ENCODE measurements at regions not wholly inside any gene's neighbourhood (a gene's known extent, or its start where the extent isn't known, plus 50 kb on each side); places are given as distances from the start of the nearest gene placed in this dataset.
A peak's percentile ranks its signal among the peaks of the same experiment; 100 is the strongest.

- no peak for TF ChIP-seq CTCF (IDR thresholded peaks at IDR 0.05; ENCODE audit: insufficient read depth in 1 of 2, low read depth in 1 of 2, low read length in 1 of 2, severe bottlenecking in 1 of 2, unreplicated experiment in 1 of 2)
- DNase-seq = no peak
- Mint-ChIP-seq H3K36me3 (ENCODE audit: insufficient read depth, unreplicated experiment) (no peaks in the 10 kb centered on the region), H3K27ac (ENCODE audit: unreplicated experiment) (no peak overlapping the region), H3K4me1 (ENCODE audit: low read depth, unreplicated experiment) (peaks cover 6% of the 10 kb centered on the region), H3K27me3 (ENCODE audit: insufficient read depth, unreplicated experiment) (no peaks in the 10 kb centered on the region), H3K9me3 (ENCODE audit: unreplicated experiment) (no peaks in the 10 kb centered on the region), H3K4me3 (ENCODE audit: unreplicated experiment) (no peak overlapping the region)
- H3K9me3 ChIP-seq = no peaks in the 10 kb centered on the region
- ChIA-PET CTCF (no interaction called here), POLR2A (no interaction called here)
- no peak overlapping the region for H3K4me3 ChIP-seq (ENCODE audit: low read depth, low read length)
- BruUV-seq (replicated peaks) = no TSS peak
- H3K36me3 ChIP-seq (ENCODE audit: control insufficient read depth, insufficient read depth, low read length) = no peaks in the 10 kb centered on the region
- intact Hi-C loops (cut with micrococcal nuclease; ENCODE audit: unreplicated experiment) = no loop called here
- H3K4me1 ChIP-seq = peaks cover 15% of the 10 kb centered on the region
- no peaks in the 10 kb centered on the region for H3K27me3 ChIP-seq (replicated peaks; ENCODE audit: control insufficient read depth, insufficient read depth, low read length)
Observed at GRCh38 chr3:118626453-118626852, 408.2 kb downstream of the IGSF11 start.

- no peaks in the 10 kb centered on the region; the same call in 1 of the 2 replicates for H3K9me3 ChIP-seq
- BruUV-seq (replicated peaks) = no TSS peak
- Mint-ChIP-seq H3K4me3 (ENCODE audit: unreplicated experiment) (no peak overlapping the region), H3K27me3 (ENCODE audit: insufficient read depth, unreplicated experiment) (no peaks in the 10 kb centered on the region), H3K27ac (ENCODE audit: unreplicated experiment) (peak overlapping the region; percentile 42), H3K9me3 (ENCODE audit: unreplicated experiment) (no peaks in the 10 kb centered on the region), H3K36me3 (ENCODE audit: insufficient read depth, unreplicated experiment) (no peaks in the 10 kb centered on the region), H3K4me1 (ENCODE audit: low read depth, unreplicated experiment) (peaks cover 6% of the 10 kb centered on the region)
- TF ChIP-seq CTCF (IDR thresholded peaks at IDR 0.05; ENCODE audit: insufficient read depth in 1 of 2, low read depth in 1 of 2, low read length in 1 of 2, severe bottlenecking in 1 of 2, unreplicated experiment in 1 of 2) = peak; percentile 84 to 88
- ChIA-PET POLR2A (interaction anchor here (0.6 kb wide), 1 partner anchor 36 kb away, joined by 3 read pairs; no protein-coding TSS in a partner anchor), CTCF (interaction anchor here (0.9 kb wide), 1 partner anchor 36 kb away, joined by 3 read pairs; no protein-coding TSS in a partner anchor)
- intact Hi-C loops (cut with micrococcal nuclease; ENCODE audit: unreplicated experiment) = loop anchor here (1.0 to 2.0 kb wide), 5 partner anchors 89 to 442 kb away; no protein-coding TSS in a partner anchor
- no peaks in the 10 kb centered on the region for H3K27me3 ChIP-seq (replicated peaks; ENCODE audit: control insufficient read depth, insufficient read depth, low read length)
- H3K36me3 ChIP-seq (ENCODE audit: control insufficient read depth, insufficient read depth, low read length) = no peaks in the 10 kb centered on the region
- peak; percentile 83 to 85 for DNase-seq
- H3K4me1 ChIP-seq = peaks cover 15% of the 10 kb centered on the region
- H3K4me3 ChIP-seq (ENCODE audit: low read depth, low read length) = no peak overlapping the region
Observed at GRCh38 chr3:118628704-118629341, 405.8 kb downstream of the IGSF11 start.

GRCh38 chr3:118629821-118630220 is 404.8 kb downstream of the IGSF11 start:
- Histone ChIP-seq H3K4me3 (ENCODE audit: low read depth, low read length) (no peak overlapping the region), H3K27me3 (replicated peaks; ENCODE audit: control insufficient read depth, insufficient read depth, low read length) (no peaks in the 10 kb centered on the region), H3K9me3 (no peaks in the 10 kb centered on the region; the same call in 1 of the 2 replicates), H3K4me1 (peaks cover 15% of the 10 kb centered on the region), H3K36me3 (ENCODE audit: control insufficient read depth, insufficient read depth, low read length) (no peaks in the 10 kb centered on the region)
- no TSS peak for BruUV-seq (replicated peaks)
- Mint-ChIP-seq H3K9me3 (ENCODE audit: unreplicated experiment) (no peaks in the 10 kb centered on the region), H3K27me3 (ENCODE audit: insufficient read depth, unreplicated experiment) (no peaks in the 10 kb centered on the region), H3K4me3 (ENCODE audit: unreplicated experiment) (no peak overlapping the region), H3K27ac (ENCODE audit: unreplicated experiment) (peak overlapping the region; percentile 47), H3K36me3 (ENCODE audit: insufficient read depth, unreplicated experiment) (no peaks in the 10 kb centered on the region), H3K4me1 (ENCODE audit: low read depth, unreplicated experiment) (peaks cover 6% of the 10 kb centered on the region)
- ChIA-PET CTCF (interaction anchor here (0.6 to 0.9 kb wide), 2 partner anchors 37 to 181 kb away, joined by 3 read pairs; no protein-coding TSS in a partner anchor), POLR2A (no interaction called here)
- no peak for TF ChIP-seq CTCF (IDR thresholded peaks at IDR 0.05; ENCODE audit: insufficient read depth in 1 of 2, low read depth in 1 of 2, low read length in 1 of 2, severe bottlenecking in 1 of 2, unreplicated experiment in 1 of 2)
- intact Hi-C loops (cut with micrococcal nuclease; ENCODE audit: unreplicated experiment) = loop anchor here (2.0 to 10.0 kb wide), 3 partner anchors 187 to 805 kb away; no protein-coding TSS in a partner anchor
- no peak for DNase-seq
